K562 (cell line): ENCODE measurements at regions not wholly inside any gene's neighbourhood (a gene's known extent, or its start where the extent isn't known, plus 50 kb on each side); places are given as distances from the start of the nearest gene placed in this dataset.

ENCODE experiments used
- ATAC-seq: fragments of 200-7000 bp; cut with Tn5 transposase; 3 replicates; pipeline ENCODE4 v1.9.1; 2020; ENCODE audit warnings: moderate library complexity
- BruUV-seq: library from RNA; stranded (reverse); fragments of 400-500 nt; replicated peaks from 2 replicates; lab custom pipeline; 2021; lab: Mats Ljungman, UMichigan
- CTCF ChIA-PET: fragments of 300-600 bp; formaldehyde crosslinking; extraction: SDS; loops from one replicate; lab custom pipeline; 2021; ENCODE audit warnings: low intra/inter-chr PET ratio; lab: Yijun Ruan, JAX
- POLR2A ChIA-PET: fragments of 300-600, 350-650 bp; sonication (Branson Sonifier 250); formaldehyde crosslinking; extraction: SDS; loops from one replicate; lab custom pipeline; 2021; ENCODE audit warnings: antibody characterized with exemption, inconsistent platforms; lab: Yijun Ruan, JAX
- DNase-seq, 4 experiments: peaks; one replicate each; pipeline versions ENCODE4 v3.0.0 to v3.0.0-alpha.2; 2011 to 2018; ENCODE audit warnings: low spot score in 3 of 4, mixed read lengths in 3 of 4; ENCODE audit errors: extremely low read depth in 1 of 4
- FAIRE-seq: peaks from 2 replicates; lab custom pipeline; 2011; peaks lifted over from hg19 to GRCh38; lab: Jason Lieb, UNC
- H2AFZ ChIP-seq: 2 replicates; pipeline ENCODE4 v1.6.0; 2011; ENCODE audit warnings: low read depth, low read length, control low read depth, inconsistent platforms
- H3K27ac ChIP-seq: fragments of 200-600 bp; 3 replicates; pipeline ENCODE4 v1.8.0; 2011; ENCODE audit warnings: low read depth, mild to moderate bottlenecking, control low read depth, inconsistent platforms, low read length, moderate library complexity, mixed read lengths; ENCODE audit errors: extremely low read depth
- H3K27me3 ChIP-seq, 2 experiments: fragments of 300-600 bp in 1 of 2; 2 replicates in 1 of 2; 3 replicates in 1 of 2; pipeline versions ENCODE4 v1.6.0 to v1.8.0; 2011; ENCODE audit warnings: inconsistent platforms in 2 of 2, low read length in 2 of 2, mild to moderate bottlenecking in 1 of 2, mixed read lengths in 1 of 2, moderate library complexity in 1 of 2; ENCODE audit not compliant: control insufficient read depth in 2 of 2, insufficient read depth in 2 of 2
- H3K36me3 ChIP-seq: fragments of 300-600 bp; 3 replicates; pipeline ENCODE4 v1.8.0; 2011; ENCODE audit warnings: mild to moderate bottlenecking, low read length, inconsistent platforms; ENCODE audit not compliant: control insufficient read depth, insufficient read depth
- H3K4me1 ChIP-seq, 2 experiments: fragments of 200-600 bp in 1 of 2; replicated peaks in 1 of 2; 2 replicates in 1 of 2; 3 replicates in 1 of 2; pipeline versions ENCODE4 v1.5.1 to v1.8.0; 2011; ENCODE audit warnings: inconsistent platforms in 2 of 2, low read length in 2 of 2, mild to moderate bottlenecking in 1 of 2, mixed read lengths in 1 of 2, moderate library complexity in 1 of 2; ENCODE audit not compliant: control insufficient read depth in 2 of 2, insufficient read depth in 2 of 2
- H3K4me2 ChIP-seq: 2 replicates; pipeline ENCODE4 v1.6.1; 2011; ENCODE audit warnings: low read length, control low read depth, inconsistent platforms, mixed read lengths; ENCODE audit not compliant: insufficient read depth
- H3K4me3 ChIP-seq: fragments of 200-600 bp; sonication (generic), shearing (Covaris generic); 2 replicates; pipeline ENCODE4 v1.5.1; 2016; ENCODE audit warnings: control low read depth, inconsistent platforms
- H3K79me2 ChIP-seq: fragments of 200-600 bp; 3 replicates; pipeline ENCODE4 v1.8.0; 2011; ENCODE audit warnings: low read length, inconsistent platforms; ENCODE audit not compliant: control insufficient read depth, insufficient read depth
- H3K9ac ChIP-seq, 2 experiments: 2 replicates each; pipeline versions ENCODE4 v1.6.0 to v1.6.1; 2011; ENCODE audit warnings: low read depth in 2 of 2, low read length in 2 of 2, control low read depth in 1 of 2, inconsistent platforms in 1 of 2, mild to moderate bottlenecking in 1 of 2, mixed read lengths in 1 of 2; ENCODE audit not compliant: insufficient read depth in 1 of 2
- H3K9me1 ChIP-seq: one replicate; pipeline ENCODE4 v1.6.0; 2011; ENCODE audit warnings: inconsistent platforms, mild to moderate bottlenecking, low read length, moderate library complexity; ENCODE audit not compliant: control insufficient read depth, insufficient read depth
- H3K9me3 ChIP-seq: replicated peaks from 2 replicates; pipeline ENCODE4 v1.5.1; 2011; ENCODE audit warnings: low read depth, low read length, inconsistent platforms; ENCODE audit not compliant: control insufficient read depth, insufficient read depth
- H4K20me1 ChIP-seq: replicated peaks from 2 replicates; pipeline ENCODE4 v1.6.1; 2011; ENCODE audit warnings: low read length, inconsistent platforms, mixed read lengths; ENCODE audit not compliant: control insufficient read depth, insufficient read depth
- ATF4 ChIP-seq: fragments of 450-650 bp; formaldehyde crosslinking; IDR thresholded peaks from 2 replicates; pipeline ENCODE4 v1.4.0; 2022; ENCODE audit warnings: mild to moderate bottlenecking, moderate library complexity
- CEBPB ChIP-seq: fragments of 450-650 bp; IDR thresholded peaks from 2 replicates; pipeline ENCODE4 v1.6.1; 2016; ENCODE audit warnings: missing genetic modification characterization, missing compliant biosample characterization
- CEBPG ChIP-seq, 3 experiments: fragments of 200-800 bp in 1 of 3; sonication (Bioruptor generic) in 1 of 3; sonication (generic) in 1 of 3; formaldehyde crosslinking in 1 of 3; IDR thresholded peaks in 2 of 3; conservative IDR thresholded peaks in 1 of 3; 2 replicates each; pipeline versions ENCODE4 v1.6.1 to v1.8.0; 2016 to 2022; ENCODE audit warnings: missing compliant biosample characterization in 2 of 3, missing genetic modification characterization in 2 of 3, mild to moderate bottlenecking in 1 of 3, missing genetic modification reagents in 1 of 3
- FOXJ2 ChIP-seq: fragments of 200-800 bp; sonication (Bioruptor generic); IDR thresholded peaks from 2 replicates; pipeline ENCODE4 v1.6.1; 2016; ENCODE audit warnings: missing genetic modification characterization, missing compliant biosample characterization
- MCM3 ChIP-seq: fragments of 450-650 bp; IDR thresholded peaks from 2 replicates; pipeline ENCODE4 v1.6.1; 2016
- RAD21 ChIP-seq, 2 experiments: fragments of 250-450 bp in 1 of 2; fragments of 450-650 bp in 1 of 2; sonication (Bioruptor Pico) in 1 of 2; formaldehyde crosslinking in 1 of 2; IDR thresholded peaks in 1 of 2; conservative IDR thresholded peaks in 1 of 2; 2 replicates each; pipeline versions ENCODE4 v1.4.0 to v1.8.0; 2020 to 2022; ENCODE audit warnings: mild to moderate bottlenecking in 2 of 2, moderate library complexity in 1 of 2
- XRCC5 ChIP-seq: fragments of 200-400 bp; formaldehyde crosslinking; IDR thresholded peaks from 2 replicates; pipeline ENCODE4 v1.6.1; 2017; ENCODE audit warnings: low read depth, mild to moderate bottlenecking, low read length
- ZNF280A ChIP-seq: fragments of 450-650 bp; IDR thresholded peaks from 2 replicates; pipeline ENCODE4 v1.6.1; 2018; ENCODE audit warnings: mild to moderate bottlenecking, low read depth; ENCODE audit not compliant: partially characterized antibody
- ZNF717 ChIP-seq: fragments of 250-450 bp; sonication (Bioruptor Pico); IDR thresholded peaks from 2 replicates; pipeline ENCODE4 v1.5.0; 2021
- WGBS: fragments of 100-300 bp; shearing (Covaris generic); methylation state at CpG from one replicate; pipeline ENCODE4 v1.1.6; 2016; ENCODE audit warnings: low coverage, mixed read lengths; ENCODE audit not compliant: insufficient coverage; ENCODE audit errors: missing lambda C conversion rate; 5-methylcytosine and 5-hydroxymethylcytosine counted together
- in situ Hi-C: fragments of 300-500 bp; cut with MboI; formaldehyde crosslinking; loops from 4 replicates; pipeline ENCODE4 v1.15.0; 2018; ENCODE audit warnings: inconsistent platforms, mixed read lengths
- intact Hi-C: fragments of 100-400 bp; cut with micrococcal nuclease; formaldehyde crosslinking; loops from 2 replicates; pipeline ENCODE4 v1.14.2; 2022

DNA sequence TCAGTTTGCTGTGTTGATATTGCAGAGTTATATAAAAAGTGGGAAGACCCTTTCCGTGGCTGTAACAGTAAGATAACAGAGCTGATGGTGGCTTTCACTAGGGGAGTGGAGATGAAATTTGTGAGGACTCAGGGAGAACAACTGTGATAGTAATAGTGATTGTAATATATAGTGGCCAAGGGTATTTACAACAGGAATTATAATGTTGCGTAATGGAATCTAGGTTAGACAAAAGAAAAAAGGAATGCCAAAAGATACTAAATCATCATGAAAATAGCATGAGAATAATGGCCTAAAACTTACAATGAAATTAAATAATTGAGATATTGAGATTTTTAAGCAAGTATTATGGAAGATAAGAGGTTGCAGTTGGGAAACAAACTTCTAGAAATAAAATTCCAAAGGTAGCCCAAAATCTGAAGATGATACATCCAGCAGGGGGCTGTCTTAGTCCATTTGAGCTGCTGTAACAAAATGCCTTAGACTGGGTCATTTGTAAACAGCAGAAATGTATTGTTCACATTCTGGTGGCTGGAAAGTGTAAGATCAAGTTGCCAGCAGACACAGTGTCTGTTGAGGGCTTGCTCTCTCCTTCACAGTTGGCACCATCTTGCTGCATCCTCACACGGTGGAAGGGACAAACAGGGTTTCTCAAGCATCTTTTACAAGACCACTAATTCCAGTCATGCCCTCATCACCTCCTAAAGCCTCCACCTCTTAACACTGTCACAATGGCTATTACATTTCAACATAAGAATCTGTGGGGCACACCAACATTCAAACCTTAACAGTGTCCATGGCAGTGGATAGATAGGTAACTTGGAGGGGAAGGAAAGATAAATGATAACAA lies 711.2 kb downstream of the MRPL39 start:
- Histone ChIP-seq H3K79me2 (no peaks in the 10 kb centered on the region), H3K9ac (no peak overlapping the region), H3K4me2 (no peak overlapping the region), H3K36me3 (no peaks in the 10 kb centered on the region), H3K4me1 (no peaks in the 10 kb centered on the region), H2AFZ (no peak overlapping the region), H3K27me3 (no peaks in the 10 kb centered on the region), H3K4me3 (no peak overlapping the region), H3K9me1 (no peaks in the 10 kb centered on the region), H3K9me3 (no peaks in the 10 kb centered on the region; the same call in 1 of the 2 replicates), H3K27ac (no peak overlapping the region), H4K20me1 (no peaks in the 10 kb centered on the region)
- ChIA-PET CTCF (no interaction called here), POLR2A (no interaction called here)
- BruUV-seq: no TSS peak
- WGBS: 3% methylated on average over 3 of the region's 3 CpGs
- FAIRE-seq: no peak
- intact Hi-C loops (no loop called here), in situ Hi-C loops (no loop called here)
- DNase-seq: peak in 1 of 4 experiments; percentile 2
- ATAC-seq: no peak
- TF ChIP-seq ZNF717: no peak
- TF ChIP-seq ZNF280A: no peak
- TF ChIP-seq MCM3: no peak
- no peak for TF ChIP-seq FOXJ2 (tag)
- TF ChIP-seq ATF4: no peak
- no peak for TF ChIP-seq XRCC5
- peak; percentile 76 for TF ChIP-seq CEBPB (tag)
- TF ChIP-seq CEBPG (CRISPR knock-in tag; IDR thresholded peaks at IDR 0.05): no peak
- TF ChIP-seq CEBPG (tag; conservative IDR thresholded peaks at IDR 0.05 in 1 of 2, IDR thresholded peaks at IDR 0.05 in 1 of 2): peak in 1 of 2 experiments; percentile 72; a peak in 2 of 4 replicates
- peak in 1 of 2 experiments; percentile 15; a peak in 1 of 4 replicates for TF ChIP-seq RAD21 (CRISPR knock-in tag; conservative IDR thresholded peaks at IDR 0.05 in 1 of 2, IDR thresholded peaks at IDR 0.05 in 1 of 2)
